ENCODE measurements at regions not wholly inside any gene's neighbourhood (a gene's known extent, or its start where the extent isn't known, plus 50 kb on each side); places are given as distances from the start of the nearest gene placed in this dataset.

DNA sequence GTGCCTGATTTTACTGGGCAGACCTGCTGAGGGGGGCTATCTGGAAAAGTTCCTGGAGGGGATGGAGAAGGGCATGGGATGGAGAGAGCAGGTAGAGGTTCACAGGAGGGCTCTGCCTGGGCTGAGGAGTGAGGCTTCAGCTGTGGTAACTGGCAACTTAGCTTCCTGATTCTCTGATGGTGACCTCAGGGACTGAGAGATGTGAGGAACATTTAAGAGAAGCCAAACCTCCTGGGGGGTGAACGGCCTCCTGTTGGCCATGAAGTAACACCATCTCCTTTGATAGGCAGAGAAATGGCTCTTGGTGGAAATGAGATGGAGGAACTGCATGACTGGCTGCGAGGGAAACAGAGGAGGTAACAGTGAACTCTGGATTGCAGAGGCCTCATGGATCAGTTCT, 97.3 kb upstream of the ROPN1 start:
- DNase-seq (ENCODE audit: low read depth in 1 of 2, low spot score in 1 of 2), result no peak

DNA sequence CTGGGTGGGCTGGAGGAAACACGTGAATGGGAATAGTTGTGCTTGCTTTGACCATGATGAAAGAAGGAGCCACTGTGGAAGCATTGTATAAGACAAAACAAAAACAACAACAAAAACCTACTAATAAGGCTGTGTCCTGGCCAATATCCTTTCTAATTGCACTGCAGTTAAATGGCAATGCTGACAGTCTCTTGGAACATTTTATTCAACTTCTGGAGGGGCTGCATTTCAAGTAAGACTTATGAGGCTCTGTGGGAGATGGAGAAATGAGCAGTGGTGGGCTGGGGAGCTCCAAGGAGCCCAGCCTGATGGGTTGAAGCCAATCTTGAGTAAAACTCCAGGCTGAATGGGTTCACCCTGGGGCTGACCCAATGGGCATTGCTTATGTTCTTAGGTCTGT, 99.8 kb upstream of the ROPN1 start:
- no peak for DNase-seq (ENCODE audit: low read depth in 1 of 2, low spot score in 1 of 2)

DNA sequence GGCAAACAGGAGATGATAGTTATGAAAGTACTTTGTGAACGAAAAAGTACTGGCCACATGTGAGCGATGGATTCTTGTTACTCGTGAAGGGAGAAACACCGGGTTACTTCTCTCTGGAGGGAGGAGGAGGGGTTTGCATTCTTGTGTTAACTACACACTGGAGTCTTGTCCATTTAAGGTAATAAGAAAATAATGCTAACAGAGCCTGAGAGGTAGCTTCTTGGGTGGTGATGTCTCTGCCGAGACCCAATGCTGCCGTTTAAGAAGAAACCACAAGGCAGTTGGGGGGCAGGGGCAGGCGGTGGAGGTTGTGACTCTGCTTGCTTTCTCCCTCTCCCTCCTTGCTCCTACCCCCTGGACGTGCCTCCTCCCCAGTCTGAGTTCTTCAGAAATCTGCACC, 100.9 kb upstream of the ROPN1 start:
- DNase-seq (ENCODE audit: low read depth in 1 of 2, low spot score in 1 of 2), result no peak

DNA sequence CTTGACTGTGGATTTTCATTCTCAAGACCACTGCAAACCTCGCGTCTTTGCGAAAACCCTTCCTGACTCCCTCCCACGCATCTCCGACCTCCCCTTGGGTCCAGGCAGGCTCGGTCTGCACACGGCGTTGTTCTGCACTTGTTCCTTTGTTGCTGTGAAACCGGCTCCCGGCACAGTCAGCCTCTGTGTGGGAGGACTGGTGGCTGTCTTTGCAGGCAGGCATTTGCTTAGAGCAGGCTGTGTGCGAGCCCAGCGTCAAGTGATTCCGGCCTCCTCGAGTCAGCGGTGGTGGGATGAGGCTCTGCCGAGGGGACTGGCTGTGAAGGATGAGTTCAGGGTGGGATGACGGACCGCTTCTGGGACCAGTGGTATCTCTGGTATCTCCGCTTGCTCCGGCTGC, 102.6 kb upstream of the ROPN1 start:
- DNase-seq (ENCODE audit: low read depth in 1 of 2, low spot score in 1 of 2), result no peak

DNA sequence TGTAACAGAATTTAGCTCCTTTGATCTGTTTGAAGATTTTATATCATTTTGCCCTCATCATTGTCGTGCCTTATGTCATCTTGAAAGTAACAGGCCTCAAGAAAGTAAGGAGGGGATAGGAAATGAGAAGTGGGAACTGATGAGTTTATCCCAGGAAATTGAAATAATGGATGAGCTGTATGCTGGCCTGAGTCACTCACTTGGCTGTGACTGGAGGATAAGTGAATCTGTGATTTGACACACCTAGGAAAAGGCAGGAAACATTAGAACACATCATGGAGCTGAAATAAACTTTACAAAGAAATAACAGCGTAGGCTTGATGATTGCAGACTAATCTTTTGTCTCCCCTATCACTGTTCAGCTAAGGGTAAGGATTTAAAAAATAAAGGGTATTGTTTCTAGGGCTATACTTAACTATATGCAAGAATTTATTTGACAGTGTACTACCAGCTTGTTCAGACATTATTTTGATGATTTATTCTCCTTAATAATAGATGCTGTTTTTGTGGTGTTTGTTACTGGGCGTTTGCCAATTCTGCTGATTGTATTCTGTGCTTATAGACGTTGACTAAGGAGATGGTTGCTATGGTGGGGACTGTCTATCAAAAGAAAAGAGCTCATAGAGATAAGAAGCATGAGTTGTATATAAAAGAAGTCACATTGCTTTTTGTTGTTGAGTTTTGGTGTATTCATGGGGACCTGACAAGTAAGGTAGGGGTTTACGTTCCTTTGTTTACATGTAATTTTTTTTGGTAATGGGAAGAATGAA, 105.6 kb upstream of the ROPN1 start:
- no peak for DNase-seq (ENCODE audit: low read depth in 1 of 2, low spot score in 1 of 2)

GRCh38 chr3:124101643-124102042, 109.7 kb upstream of the ROPN1 start:
- no peak for DNase-seq (ENCODE audit: low read depth in 1 of 2, low spot score in 1 of 2)

DNA sequence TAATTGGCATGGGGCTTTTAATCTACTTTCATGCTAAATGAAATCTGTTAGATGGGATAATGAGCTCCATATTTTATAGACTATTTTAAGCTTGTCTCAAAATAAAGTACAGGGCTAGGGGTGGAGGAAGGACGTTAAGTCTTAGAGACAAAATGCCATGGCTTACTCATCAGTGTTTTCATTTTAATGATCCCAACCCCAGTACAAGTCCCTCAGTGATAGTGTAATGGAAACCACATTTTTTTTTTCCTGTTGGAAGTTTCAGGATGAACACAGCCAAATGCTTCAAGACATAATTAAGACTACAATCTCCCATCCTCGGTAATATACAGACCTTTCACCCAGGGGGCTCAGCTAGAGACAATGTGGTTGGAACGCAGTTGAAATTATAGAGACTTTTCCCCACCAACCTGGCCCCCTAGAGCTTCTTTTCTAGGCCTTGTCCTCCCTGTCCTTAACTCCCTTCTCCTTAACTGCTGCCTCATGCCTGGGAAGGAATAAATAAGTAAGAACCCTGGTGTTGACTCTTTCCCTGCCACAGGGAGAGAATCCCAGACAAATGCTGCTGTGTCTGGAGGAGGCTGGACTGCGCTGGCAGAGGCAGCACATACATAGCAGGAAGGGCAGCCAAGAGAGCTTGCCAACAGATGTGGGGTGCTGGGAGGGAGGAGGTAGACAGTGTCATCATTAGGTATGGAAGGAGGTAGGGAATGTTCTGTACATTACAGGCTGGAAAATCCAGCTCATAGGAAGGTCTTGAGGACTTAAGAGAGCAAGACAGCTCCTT, 115.4 kb upstream of the ROPN1 start:
- no peak for DNase-seq (ENCODE audit: low read depth in 1 of 2, low spot score in 1 of 2)

DNA sequence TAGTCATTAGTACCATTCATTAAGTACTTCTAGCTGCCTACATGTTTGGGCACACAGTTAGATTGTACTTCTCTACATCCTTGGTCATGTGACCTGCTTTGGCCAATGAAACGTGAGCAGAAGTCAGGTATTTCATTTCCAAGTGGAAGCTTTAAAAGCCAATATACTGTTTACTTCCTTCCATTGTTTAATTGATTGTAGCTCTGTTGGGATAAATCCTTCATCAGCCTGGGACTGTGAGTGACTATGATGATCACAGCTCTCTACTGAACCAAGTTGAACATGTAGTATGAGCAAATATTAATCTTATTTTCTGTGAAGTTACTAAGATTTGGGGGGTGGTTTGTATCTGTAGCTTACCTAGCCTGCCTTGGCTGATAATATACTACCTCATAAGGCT, 116.5 kb upstream of the ROPN1 start:
- no peak for DNase-seq (ENCODE audit: low read depth in 1 of 2, low spot score in 1 of 2)

DNA sequence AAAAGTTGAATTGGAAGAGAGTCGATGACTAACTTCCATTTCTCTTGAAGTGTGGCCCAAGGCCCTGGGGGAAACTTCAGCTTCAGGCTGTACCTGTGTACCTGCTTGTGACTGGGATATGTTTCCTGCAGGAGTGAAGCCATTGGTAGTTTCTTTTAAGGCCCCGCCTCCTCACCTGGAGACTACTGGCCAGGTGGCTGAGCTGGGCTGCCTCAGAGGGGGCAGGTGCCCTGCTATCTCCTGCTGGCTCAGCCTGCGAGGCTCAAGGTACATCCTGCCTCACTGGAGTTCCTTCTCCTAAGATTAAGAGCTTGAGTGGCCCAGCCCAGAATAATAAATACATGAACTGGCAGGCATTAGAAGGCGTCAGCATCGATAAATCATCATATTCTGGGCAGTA, 121.6 kb upstream of the ROPN1 start:
- no peak for DNase-seq (ENCODE audit: low read depth in 1 of 2, low spot score in 1 of 2)

- DNase-seq (ENCODE audit: low read depth in 1 of 2, low spot score in 1 of 2), result no peak
Measured at GRCh38 chr3:124115279-124115678, 123.4 kb upstream of the ROPN1 start.

DNA sequence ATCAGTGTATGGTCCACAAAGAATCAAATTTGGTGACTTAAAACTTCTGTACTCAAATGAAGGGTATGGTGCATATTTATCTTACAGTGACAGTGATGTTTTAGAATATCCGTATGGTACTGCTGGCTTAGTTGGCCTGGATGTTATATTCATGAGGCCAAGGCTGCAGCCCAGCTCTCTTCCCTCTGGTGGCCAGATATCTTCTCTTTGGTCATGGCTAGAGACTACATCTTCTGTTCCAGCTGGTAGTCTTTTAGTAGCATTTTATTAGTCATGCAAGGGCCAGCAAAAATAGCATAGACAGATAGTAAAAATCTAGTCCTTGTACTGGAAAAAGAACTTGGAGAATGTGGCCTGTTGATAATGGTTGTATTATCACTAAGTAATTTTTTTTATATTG, 124.0 kb upstream of the ROPN1 start:
- no peak for DNase-seq (ENCODE audit: low read depth in 1 of 2, low spot score in 1 of 2)

- no peak for DNase-seq (ENCODE audit: low read depth in 1 of 2, low spot score in 1 of 2)
Measured at GRCh38 chr3:124116906-124117305, 125.0 kb upstream of the ROPN1 start.

- no peak for DNase-seq (ENCODE audit: low read depth in 1 of 2, low spot score in 1 of 2)
Measured at GRCh38 chr3:124117486-124117885, 125.6 kb upstream of the ROPN1 start.

DNA sequence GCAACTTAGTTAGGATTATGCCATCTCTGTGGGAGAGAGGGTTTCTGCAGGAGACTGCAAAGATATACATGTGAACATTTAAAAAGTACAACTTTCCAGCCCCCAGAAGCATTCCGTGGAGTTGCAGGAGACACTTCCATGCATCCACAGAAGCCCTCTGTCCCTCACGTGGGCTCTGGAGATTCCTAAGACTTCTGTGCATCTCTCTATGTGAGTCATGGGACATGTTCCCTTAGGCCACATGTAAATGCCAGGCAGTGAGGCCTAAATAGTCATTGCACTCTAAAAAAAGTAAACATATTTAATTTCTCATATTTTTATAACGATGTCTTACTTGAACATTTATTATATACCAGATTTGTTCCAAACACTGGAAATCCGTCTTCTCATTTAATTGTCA, 126.5 kb upstream of the ROPN1 start:
- DNase-seq (ENCODE audit: low read depth in 1 of 2, low spot score in 1 of 2), result no peak

DNA sequence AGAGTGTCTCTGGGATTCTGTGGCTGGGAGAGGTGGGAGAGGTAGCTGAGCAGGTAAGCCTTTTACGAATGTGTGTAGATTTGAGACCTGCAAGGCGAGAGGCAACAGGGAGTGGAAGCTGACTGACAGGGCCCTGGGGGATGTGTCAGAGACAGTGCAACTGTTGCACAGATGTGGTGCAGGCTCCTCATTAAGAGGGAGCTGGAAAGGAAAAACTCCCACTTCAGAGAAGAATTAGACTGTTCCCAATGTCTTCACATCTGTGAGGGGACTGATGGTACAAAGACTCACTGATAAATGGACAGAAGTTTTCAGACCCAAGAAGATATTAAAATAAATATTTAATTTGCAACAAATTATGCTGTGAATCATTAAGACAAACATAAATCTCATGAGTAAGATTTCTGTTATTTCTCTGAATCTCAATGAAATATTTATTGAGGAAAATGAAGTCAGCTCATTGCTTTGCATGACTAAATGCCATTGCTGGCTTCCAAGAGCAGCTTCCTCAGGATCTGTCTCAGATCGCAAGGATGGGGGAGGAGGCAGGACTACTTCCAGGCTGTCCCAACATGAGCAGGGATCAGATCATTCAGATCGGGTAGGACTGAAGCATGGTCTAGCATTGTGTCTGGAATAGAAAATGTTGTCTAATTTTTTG, 127.3 kb upstream of the ROPN1 start:
- no peak for DNase-seq (ENCODE audit: low read depth in 1 of 2, low spot score in 1 of 2)

DNA sequence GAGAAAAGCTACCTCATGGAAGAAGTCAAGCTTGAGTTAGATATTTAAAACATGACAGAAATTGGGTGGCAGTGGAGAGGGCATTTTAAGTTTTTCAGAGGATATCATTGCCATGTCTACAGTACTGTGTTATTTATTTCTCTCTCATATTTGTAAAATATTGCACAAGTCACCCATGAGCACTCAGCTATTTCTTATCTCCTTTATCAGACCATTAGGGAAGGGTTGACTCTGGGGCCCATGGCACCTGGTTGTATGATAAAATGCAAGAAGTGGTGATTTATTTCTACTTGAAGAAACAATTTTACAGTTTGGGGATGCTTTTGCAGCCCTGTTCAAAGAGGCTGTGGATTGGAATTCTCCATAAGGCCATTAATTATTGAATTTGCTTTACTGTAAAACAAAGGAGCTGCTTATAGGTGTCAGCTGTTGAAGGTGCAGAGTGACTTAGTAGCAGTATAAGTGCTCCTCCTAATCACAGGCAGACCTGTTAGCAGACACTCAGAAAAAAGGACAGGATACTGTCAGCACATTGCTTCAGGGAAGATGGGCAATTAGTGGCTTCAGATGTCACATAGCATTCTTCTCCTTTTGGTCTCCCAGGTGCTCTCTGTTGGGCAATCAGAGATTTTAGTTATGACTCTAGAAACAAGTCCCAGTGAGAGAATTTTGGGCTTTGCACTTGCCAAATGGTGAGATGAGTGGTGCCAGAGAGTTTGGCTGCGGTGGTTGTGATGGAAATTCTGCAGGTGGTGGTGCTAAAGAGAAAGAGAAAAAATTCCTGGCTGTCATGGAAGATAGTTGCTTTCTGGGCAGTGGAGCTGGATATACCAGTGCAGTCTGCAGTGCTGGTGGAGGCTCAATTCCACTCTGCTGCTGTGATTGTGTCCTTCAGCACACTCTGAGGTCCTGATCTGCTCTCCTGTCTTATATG, 129.7 kb upstream of the ROPN1 start:
- no peak for DNase-seq (ENCODE audit: low read depth in 1 of 2, low spot score in 1 of 2)

- no peak for DNase-seq (ENCODE audit: low read depth in 1 of 2, low spot score in 1 of 2)
Measured at GRCh38 chr3:124125315-124125714, 133.4 kb upstream of the ROPN1 start.

DNA sequence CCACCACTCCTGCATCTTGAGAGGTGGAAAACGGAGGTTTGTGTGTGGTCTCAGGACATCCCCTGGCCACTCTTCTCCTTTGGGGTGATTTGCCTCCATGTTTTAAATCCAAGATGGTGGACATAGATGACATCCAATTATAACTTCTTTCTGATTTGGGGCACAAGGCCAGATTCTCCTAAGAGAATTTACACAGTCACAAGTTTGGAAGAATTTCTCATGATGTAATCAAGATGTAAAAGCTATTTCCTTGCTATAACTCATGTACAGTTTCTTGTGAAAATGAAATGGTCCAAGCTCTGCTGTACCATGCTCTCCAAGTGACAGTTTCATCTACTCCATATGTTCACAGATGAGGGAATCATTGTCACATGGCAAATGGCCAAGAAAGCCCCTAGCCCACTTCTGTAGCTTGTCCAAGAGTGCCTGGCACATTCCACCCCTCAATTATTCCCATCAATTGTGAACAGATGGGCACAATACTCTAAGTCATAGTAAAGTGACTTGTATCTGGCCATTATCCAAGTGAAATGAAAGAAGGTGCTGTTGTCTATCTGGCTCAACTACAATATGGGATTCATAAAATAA, 134.6 kb upstream of the ROPN1 start:
- no peak for DNase-seq (ENCODE audit: low read depth in 1 of 2, low spot score in 1 of 2)

DNA sequence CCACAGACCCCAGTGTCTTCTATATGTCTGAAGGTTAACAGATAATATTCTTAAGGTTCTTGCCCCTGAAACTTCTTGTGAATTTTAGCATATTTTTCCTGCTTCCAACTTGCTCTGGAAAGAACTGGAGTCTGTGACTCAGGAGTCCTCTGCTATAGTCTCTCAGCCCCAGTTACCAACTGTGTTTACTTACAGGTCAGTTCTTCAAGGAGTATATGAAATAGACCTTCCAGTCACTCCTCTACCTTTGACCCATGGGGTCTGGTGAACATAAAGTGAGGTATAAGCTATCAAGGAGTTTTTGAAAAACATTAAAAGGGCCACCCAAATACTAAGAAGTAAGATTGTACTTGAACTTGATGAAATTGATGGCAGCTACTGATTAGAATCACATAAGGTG, 139.2 kb upstream of the ROPN1 start:
- DNase-seq (ENCODE audit: low read depth in 1 of 2, low spot score in 1 of 2), result no peak

GRCh38 chr3:124131580-124131979, 139.7 kb upstream of the ROPN1 start:
- DNase-seq (ENCODE audit: low read depth in 1 of 2, low spot score in 1 of 2), result no peak

DNA sequence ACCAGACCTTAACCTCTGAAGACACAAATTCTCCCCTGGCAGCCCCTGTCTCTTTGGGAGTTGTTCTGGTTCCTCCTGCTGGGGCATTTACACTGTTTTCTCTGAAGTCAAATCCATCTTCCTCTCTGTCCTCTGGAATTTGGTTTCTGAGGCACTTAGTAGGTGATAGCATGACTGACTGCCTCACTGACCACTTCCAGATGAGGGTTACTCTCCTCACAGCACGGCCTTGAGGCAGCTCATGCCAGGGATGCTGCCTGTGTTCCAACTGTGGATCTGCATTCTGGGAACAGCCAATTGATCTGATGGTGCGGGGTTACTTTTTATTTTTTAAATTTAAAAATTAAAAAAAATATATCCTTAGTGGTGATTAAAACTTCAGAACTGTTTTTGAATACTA, 140.9 kb upstream of the ROPN1 start:
- DNase-seq (ENCODE audit: low read depth in 1 of 2, low spot score in 1 of 2), result no peak

Data from activated T-helper 1 cell treated with anti-CD3 and anti-CD28 coated beads, Interleukin-2, amount 50 U/mL, for 16 hours (primary cell).